Neural cell (in vitro differentiated cells): ENCODE measurements at regions not wholly inside any gene's neighbourhood (a gene's known extent, or its start where the extent isn't known, plus 50 kb on each side); places are given as distances from the start of the nearest gene placed in this dataset.

Experiments
- H2AFZ ChIP-seq: fragments of 200-600, 300-800 bp; sonication (generic), shearing (Covaris generic); 2 replicates; pipeline ENCODE4 v1.6.0; 2014; ENCODE audit warnings: low read depth, mild to moderate bottlenecking, antibody characterized with exemption, low read length, moderate library complexity
- H3F3A ChIP-seq: fragments of 200-600 bp; shearing (Covaris generic); 2 replicates; pipeline ENCODE4 v1.6.1; 2016; ENCODE audit warnings: mild to moderate bottlenecking, moderate library complexity, mixed read lengths, antibody characterized with exemption, low read length; ENCODE audit not compliant: insufficient read depth, poor library complexity, severe bottlenecking
- H3K27ac ChIP-seq: fragments of 200-600, 300-800 bp; sonication (generic), shearing (Covaris generic); 2 replicates; pipeline ENCODE4 v1.5.1; 2014; ENCODE audit warnings: mild to moderate bottlenecking, low read length, moderate library complexity
- H3K27me3 ChIP-seq: fragments of 300-800, 200-600 bp; sonication (generic), shearing (Covaris generic); 2 replicates; pipeline ENCODE4 v1.6.0; 2014; ENCODE audit warnings: mild to moderate bottlenecking, low read depth, low read length, moderate library complexity; ENCODE audit not compliant: insufficient read depth
- H3K36me3 ChIP-seq: fragments of 300-800, 200-600 bp; sonication (generic), shearing (Covaris generic); 2 replicates; pipeline ENCODE4 v1.5.1; 2014; ENCODE audit warnings: mild to moderate bottlenecking, antibody characterized with exemption, low read length, moderate library complexity; ENCODE audit not compliant: insufficient read depth
- H3K4me2 ChIP-seq: fragments of 300-800, 200-600 bp; sonication (generic), shearing (Covaris generic); 2 replicates; pipeline ENCODE4 v1.6.0; 2014; ENCODE audit warnings: mild to moderate bottlenecking, low read length
- H3K4me3 ChIP-seq: fragments of 300-800, 200-600 bp; sonication (generic), shearing (Covaris generic); 2 replicates; pipeline ENCODE4 v1.5.1; 2014; ENCODE audit warnings: mild to moderate bottlenecking, low read length, moderate library complexity
- H3K79me2 ChIP-seq: fragments of 200-600 bp; shearing (Covaris generic); replicated peaks from 2 replicates; pipeline ENCODE4 v1.6.0; 2014; ENCODE audit warnings: mild to moderate bottlenecking, low read length, moderate library complexity; ENCODE audit not compliant: insufficient read depth
- H3K9ac ChIP-seq: fragments of 300-800, 200-600 bp; sonication (generic), shearing (Covaris generic); 2 replicates; pipeline ENCODE4 v1.6.1; 2016; ENCODE audit warnings: mild to moderate bottlenecking, low read length, mixed read lengths
- H3K9me2 ChIP-seq: fragments of 200-600 bp; shearing (Covaris generic); 2 replicates; pipeline ENCODE4 v1.6.1; 2016; ENCODE audit warnings: mild to moderate bottlenecking, low read length, mixed read lengths; ENCODE audit not compliant: insufficient read depth
- H3K9me3 ChIP-seq: fragments of 200-600, 300-800 bp; sonication (generic), shearing (Covaris generic); 2 replicates; pipeline ENCODE4 v1.6.1; 2016; ENCODE audit warnings: mild to moderate bottlenecking, mixed run types, low read length, moderate library complexity, mixed read lengths
- H4K20me1 ChIP-seq: fragments of 200-600 bp; shearing (Covaris generic); 2 replicates; pipeline ENCODE4 v1.6.1; 2016; ENCODE audit warnings: mild to moderate bottlenecking, mixed run types; ENCODE audit not compliant: insufficient read depth
- EP300 ChIP-seq: fragments of 450-650 bp; conservative IDR thresholded peaks from 2 replicates; pipeline ENCODE4 v1.6.1; 2014; ENCODE audit warnings: antibody characterized with exemption, mild to moderate bottlenecking, moderate library complexity; ENCODE audit not compliant: poor library complexity, severe bottlenecking
- EZH2 ChIP-seq: fragments of 200-600, 300-800 bp; shearing (Covaris generic), sonication (generic); IDR thresholded peaks from 2 replicates; pipeline ENCODE4 v1.6.1; 2014; ENCODE audit warnings: antibody characterized with exemption, low read length, borderline replicate concordance, mild to moderate bottlenecking; ENCODE audit not compliant: insufficient read depth, poor library complexity, severe bottlenecking
- MXI1 ChIP-seq: fragments of 450-650 bp; conservative IDR thresholded peaks from 2 replicates; pipeline ENCODE4 v1.6.1; 2014; ENCODE audit warnings: antibody characterized with exemption, mild to moderate bottlenecking; ENCODE audit not compliant: poor library complexity, severe bottlenecking
- POLR2AphosphoS5 ChIP-seq: IDR thresholded peaks from 2 replicates; pipeline ENCODE4 v1.6.1; 2012
- RAD21 ChIP-seq: fragments of 450-650 bp; conservative IDR thresholded peaks from 2 replicates; pipeline ENCODE4 v1.6.1; 2014; ENCODE audit warnings: antibody characterized with exemption, mild to moderate bottlenecking, moderate library complexity
- REST ChIP-seq: IDR thresholded peaks from 2 replicates; pipeline ENCODE4 v1.6.1; 2012; ENCODE audit warnings: borderline replicate concordance
- SMC3 ChIP-seq: fragments of 450-650 bp; conservative IDR thresholded peaks from 2 replicates; pipeline ENCODE4 v1.6.1; 2014; ENCODE audit warnings: antibody characterized with exemption, mild to moderate bottlenecking, moderate library complexity; ENCODE audit not compliant: poor library complexity
- TAF1 ChIP-seq: IDR thresholded peaks from 2 replicates; pipeline ENCODE4 v1.6.1; 2012; ENCODE audit warnings: low read depth
- TF ChIP-seq, protein P1 (sequence below): fragments of 450-650 bp; IDR thresholded peaks from 2 replicates; pipeline ENCODE4 v1.5.1; 2014; ENCODE audit warnings: antibody characterized with exemption, mild to moderate bottlenecking, moderate library complexity; ENCODE audit not compliant: poor library complexity, severe bottlenecking

GRCh38 chr10:118917701-118918100, 111.8 kb upstream of the NANOS1 start:
- H3F3A ChIP-seq, result no peaks in the 10 kb centered on the region
- no peak overlapping the region for H3K4me2 ChIP-seq
- no peak overlapping the region for H3K4me3 ChIP-seq
- H3K36me3 ChIP-seq, result no peaks in the 10 kb centered on the region
- H3K79me2 ChIP-seq, result no peaks in the 10 kb centered on the region
- no peaks in the 10 kb centered on the region for H4K20me1 ChIP-seq
- no peak overlapping the region for H3K9ac ChIP-seq
- TF ChIP-seq MXI1, result no peak
- no peak for TF ChIP-seq EZH2
- no peak for TF ChIP-seq RAD21
- TF ChIP-seq REST, result no peak
- TF ChIP-seq, protein P1, sequence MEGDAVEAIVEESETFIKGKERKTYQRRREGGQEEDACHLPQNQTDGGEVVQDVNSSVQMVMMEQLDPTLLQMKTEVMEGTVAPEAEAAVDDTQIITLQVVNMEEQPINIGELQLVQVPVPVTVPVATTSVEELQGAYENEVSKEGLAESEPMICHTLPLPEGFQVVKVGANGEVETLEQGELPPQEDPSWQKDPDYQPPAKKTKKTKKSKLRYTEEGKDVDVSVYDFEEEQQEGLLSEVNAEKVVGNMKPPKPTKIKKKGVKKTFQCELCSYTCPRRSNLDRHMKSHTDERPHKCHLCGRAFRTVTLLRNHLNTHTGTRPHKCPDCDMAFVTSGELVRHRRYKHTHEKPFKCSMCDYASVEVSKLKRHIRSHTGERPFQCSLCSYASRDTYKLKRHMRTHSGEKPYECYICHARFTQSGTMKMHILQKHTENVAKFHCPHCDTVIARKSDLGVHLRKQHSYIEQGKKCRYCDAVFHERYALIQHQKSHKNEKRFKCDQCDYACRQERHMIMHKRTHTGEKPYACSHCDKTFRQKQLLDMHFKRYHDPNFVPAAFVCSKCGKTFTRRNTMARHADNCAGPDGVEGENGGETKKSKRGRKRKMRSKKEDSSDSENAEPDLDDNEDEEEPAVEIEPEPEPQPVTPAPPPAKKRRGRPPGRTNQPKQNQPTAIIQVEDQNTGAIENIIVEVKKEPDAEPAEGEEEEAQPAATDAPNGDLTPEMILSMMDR, result no peak
- TF ChIP-seq TAF1, result no peak
- TF ChIP-seq SMC3, result no peak
- no peak for TF ChIP-seq EP300
- TF ChIP-seq POLR2AphosphoS5, result no peak
- no peaks in the 10 kb centered on the region for H3K9me2 ChIP-seq
- no peak overlapping the region for H3K27ac ChIP-seq
- H3K9me3 ChIP-seq, result no peaks in the 10 kb centered on the region
- no peaks in the 10 kb centered on the region for H3K27me3 ChIP-seq
- no peak overlapping the region for H2AFZ ChIP-seq

DNA sequence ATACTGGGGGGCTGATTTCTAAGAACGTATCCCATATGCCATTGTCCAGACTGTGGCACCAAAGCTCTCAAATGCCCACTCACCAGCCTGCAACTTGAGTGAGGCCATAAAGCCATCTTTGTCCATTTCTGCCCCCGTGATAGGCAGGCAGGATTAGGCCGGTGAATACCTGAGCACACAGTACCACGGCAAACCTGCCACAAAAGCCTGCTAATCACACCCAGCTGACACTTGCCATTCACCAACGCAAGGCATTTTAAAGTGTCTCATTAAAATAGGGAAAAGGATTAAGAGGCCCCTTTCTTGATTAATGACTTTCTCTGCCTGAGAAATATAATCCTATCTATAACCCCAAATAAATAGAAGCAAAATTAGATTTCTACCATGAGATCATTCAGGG, 111.4 kb upstream of the NANOS1 start:
- H3K4me3 ChIP-seq, result no peak overlapping the region
- no peaks in the 10 kb centered on the region for H4K20me1 ChIP-seq
- no peaks in the 10 kb centered on the region for H3K27me3 ChIP-seq
- H3K36me3 ChIP-seq, result no peaks in the 10 kb centered on the region
- no peak overlapping the region for H3K27ac ChIP-seq
- no peaks in the 10 kb centered on the region for H3K79me2 ChIP-seq
- no peak overlapping the region for H3K9ac ChIP-seq
- H3K9me2 ChIP-seq, result no peaks in the 10 kb centered on the region
- H3K9me3 ChIP-seq, result no peaks in the 10 kb centered on the region
- no peak overlapping the region for H2AFZ ChIP-seq
- H3K4me2 ChIP-seq, result no peak overlapping the region
- H3F3A ChIP-seq, result no peaks in the 10 kb centered on the region
- TF ChIP-seq, protein P1, result no peak
- TF ChIP-seq SMC3, result no peak
- no peak for TF ChIP-seq EP300
- TF ChIP-seq REST, result no peak
- TF ChIP-seq TAF1, result no peak
- TF ChIP-seq RAD21, result no peak
- no peak for TF ChIP-seq MXI1
- no peak for TF ChIP-seq POLR2AphosphoS5
- no peak for TF ChIP-seq EZH2
